HG03060 (cell line): ENCODE measurements at regions not wholly inside any gene's neighbourhood (a gene's known extent, or its start where the extent isn't known, plus 50 kb on each side); places are given as distances from the start of the nearest gene placed in this dataset.

Experiments used
- ATAC-seq: cut with Tn5 transposase; IDR thresholded peaks from one replicate; pipeline ENCODE4 v1.9.1; 2021; ENCODE audit warnings: low read depth, moderate number of reproducible peaks; ENCODE audit not compliant: unreplicated experiment

DNA sequence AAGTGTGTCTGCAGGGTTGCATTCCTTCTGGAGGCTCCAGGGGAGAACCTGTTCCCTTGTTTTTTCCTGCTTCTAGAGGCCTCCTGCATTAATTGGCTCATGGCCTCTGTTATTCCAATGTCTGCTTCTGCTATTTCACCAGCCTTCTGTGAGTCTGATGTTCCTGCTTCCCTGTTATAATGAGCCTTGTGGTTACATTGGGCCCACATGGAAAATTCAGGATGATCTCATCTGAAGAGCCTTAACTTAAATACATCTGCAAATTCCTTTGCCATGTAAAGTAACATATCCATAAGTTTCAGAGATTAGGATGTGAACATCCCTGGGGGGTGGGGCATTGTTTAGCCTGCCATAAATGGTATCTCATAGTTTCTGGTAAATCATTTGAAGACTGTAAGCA is 181.1 kb downstream of the RWDD3 start:
- ATAC-seq: no peak

DNA sequence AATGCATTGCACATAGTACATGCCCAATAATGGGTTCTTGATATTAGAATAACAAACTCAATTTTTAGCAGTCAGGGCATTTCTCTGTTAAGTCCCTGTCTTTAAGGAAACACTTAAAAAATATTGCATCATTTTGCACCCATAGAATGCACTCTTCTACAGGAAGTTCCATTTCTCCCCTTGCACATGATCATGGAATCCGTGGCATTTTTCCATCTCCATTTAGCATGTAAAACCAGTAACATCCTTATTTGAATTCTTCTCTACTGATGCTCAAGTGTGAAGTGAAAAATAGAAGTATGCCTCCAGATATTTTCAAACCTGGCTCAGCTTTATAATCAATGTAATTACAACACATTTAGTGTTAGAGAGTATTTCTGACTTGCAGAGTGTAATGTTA is 192.8 kb downstream of the RWDD3 start:
- no peak for ATAC-seq

DNA sequence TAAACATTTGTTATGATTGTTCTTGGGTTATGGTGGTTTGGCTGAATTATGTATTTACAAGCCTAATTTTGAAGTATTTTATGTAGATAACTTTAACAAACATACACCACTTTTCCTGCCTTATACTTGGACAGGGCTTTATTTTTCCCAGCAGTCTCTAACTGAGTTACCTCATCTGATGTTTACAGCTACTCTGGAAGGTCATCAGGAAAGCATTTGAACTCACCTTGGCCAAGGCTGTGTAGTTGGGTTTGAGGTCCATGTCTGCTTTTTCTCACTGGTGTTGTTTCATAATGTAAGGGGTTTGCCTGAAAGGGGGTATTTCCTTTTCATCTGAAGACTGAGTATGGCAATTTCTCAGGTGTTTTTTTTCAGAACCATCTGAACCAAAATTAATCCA is 193.5 kb downstream of the RWDD3 start:
- ATAC-seq: no peak

- no peak for ATAC-seq
These were observed 197.2 kb downstream of the RWDD3 start for GRCh38 chr1:95431235-95431634.

GRCh38 chr1:95435611-95436010 is 201.6 kb downstream of the RWDD3 start:
- ATAC-seq: no peak

- no peak for ATAC-seq
These were observed 203.0 kb downstream of the RWDD3 start for GRCh38 chr1:95437011-95437410.

- no peak for ATAC-seq
These were observed 203.8 kb downstream of the RWDD3 start for GRCh38 chr1:95437781-95438180.

- ATAC-seq: no peak
These were observed 204.4 kb downstream of the RWDD3 start for GRCh38 chr1:95438218-95438948.

DNA sequence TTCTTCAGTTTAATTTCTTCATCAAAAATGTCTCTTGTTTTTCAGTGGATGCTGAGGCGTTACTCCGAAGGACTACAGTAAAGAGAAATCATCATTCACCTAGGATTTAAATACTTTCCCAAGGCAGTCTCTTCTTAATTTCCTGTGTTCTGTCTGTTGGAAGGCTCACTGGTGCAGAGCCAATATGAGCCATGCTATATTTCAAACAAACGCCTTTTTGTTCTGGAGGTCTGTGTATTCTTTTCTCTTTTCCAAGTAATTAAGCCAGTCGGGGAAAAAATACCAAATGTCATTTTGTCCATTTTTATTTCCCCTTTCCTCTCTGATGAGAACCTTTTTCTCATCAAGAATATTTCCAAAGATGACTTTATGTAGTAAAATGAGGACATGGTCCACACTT is 206.5 kb downstream of the RWDD3 start:
- ATAC-seq: no peak

DNA sequence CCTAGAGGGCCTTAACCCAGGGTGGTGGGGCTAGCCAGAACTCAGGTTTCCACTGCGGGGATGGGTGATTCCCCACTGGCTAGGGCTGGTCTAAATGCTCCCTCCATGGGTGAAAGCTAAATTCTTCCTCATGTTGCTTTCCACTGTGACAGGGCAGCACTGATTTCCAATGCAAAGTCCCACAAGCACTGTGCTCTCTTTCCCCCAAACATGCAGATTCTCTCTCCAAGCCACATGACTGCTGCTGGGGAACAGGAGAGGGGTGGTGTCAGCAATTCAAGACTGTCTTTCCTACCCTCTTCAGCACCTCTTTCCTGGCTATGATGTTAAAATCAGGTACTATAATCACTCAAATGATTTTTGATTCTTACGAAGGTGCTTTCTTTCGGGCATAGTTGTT is 215.5 kb downstream of the RWDD3 start:
- no peak for ATAC-seq

DNA sequence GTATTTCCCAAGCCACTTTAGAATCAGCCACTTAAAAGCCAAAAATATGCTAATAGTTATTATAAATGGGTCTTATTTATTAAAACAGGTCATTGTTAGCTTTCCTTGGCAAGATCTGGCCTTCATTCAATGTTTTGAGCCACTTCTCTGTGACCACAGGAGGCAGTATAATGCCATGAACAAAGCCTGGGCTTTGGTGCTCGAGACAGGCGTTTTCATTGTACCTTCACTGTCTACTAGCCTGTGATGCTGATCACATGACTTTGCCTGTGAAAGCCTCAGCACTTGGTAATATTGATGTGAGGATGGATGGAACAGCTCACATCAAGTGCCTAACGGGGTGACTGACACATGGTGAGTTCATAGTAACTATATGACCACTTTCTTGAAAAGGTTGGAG is 217.0 kb downstream of the RWDD3 start:
- ATAC-seq: no peak

- ATAC-seq: no peak
These were observed 217.9 kb downstream of the RWDD3 start for GRCh38 chr1:95451904-95452303.

DNA sequence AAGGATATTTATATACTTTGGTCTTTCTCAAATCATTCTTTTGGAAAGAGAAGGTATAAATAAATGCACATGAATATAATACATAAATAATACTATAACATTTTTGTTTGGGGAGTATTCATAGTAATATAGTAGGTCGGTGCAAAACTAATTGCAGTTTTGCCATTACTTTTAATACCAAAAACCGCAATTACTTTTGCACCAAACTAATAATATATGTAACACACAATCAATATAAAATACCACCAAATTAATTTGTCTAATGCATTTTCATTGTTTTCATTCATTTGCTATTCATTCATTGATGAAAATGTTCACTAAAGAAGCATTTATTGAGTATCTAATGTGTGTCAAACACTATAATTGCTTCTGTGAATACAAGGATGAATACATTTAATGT is 219.0 kb downstream of the RWDD3 start:
- ATAC-seq: no peak

GRCh38 chr1:95467036-95467435 is 233.0 kb downstream of the RWDD3 start:
- no peak for ATAC-seq

DNA sequence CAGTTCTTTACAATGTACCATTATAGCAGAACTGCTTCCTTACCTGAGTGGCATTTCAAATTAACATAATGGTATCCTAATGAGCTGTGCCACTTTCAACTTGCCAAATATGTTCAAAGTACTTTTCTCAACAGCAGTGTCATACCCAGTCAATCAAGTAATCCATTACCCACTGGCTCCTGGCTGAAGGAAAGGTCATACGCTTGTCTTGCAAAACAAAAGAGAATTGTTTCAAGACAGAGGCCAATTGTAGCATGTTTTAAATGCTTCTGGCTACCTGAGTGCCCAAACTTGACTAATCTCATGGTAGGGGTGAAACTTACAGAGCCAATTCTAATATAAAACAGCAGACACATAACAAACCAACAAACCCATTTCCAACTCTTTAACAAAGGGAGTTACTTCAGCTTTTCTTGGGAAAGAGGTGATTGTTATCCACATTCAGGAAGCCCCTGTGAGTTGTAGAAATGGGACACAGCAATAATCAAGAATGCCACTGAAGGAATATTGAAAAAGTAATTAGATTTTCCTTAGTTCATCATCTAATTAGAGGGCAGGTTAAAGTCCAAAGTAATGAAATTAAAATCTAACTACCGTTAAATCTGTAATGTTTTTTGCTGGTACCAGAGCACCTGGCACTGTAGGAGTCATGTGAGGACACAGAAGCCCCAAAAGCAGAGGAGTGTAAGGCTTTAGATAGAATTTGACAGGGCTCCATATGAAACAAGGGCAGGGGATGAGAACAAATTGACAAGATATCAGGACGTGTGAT is 241.9 kb downstream of the RWDD3 start:
- no peak for ATAC-seq

DNA sequence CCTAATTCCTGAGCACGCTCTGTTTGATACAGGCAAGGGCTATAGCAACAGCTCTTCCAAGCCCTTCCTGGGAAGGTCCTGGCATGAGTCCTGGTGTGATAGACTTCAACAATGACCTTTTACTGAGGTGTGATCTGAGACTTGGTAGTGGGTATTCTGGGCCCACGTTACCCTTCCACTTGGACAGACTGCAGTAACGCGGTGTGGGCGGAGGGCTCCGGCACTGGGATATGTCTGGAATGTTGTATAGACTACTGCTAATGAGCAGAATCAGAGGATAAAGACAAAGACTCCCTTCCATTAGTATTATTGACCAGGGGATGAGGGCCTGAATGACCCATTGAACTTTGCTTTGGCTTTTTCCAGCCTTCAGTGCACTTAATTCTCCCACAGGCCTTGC is 262.3 kb downstream of the RWDD3 start:
- no peak for ATAC-seq

- no peak for ATAC-seq
These were observed 262.8 kb downstream of the RWDD3 start for GRCh38 chr1:95496773-95497172.

GRCh38 chr1:95497566-95497965 is 263.6 kb downstream of the RWDD3 start:
- ATAC-seq: no peak

GRCh38 chr1:95503278-95504030 is 269.4 kb downstream of the RWDD3 start:
- ATAC-seq: no peak

GRCh38 chr1:95504321-95504720 is 270.3 kb downstream of the RWDD3 start:
- ATAC-seq: no peak

- no peak for ATAC-seq
These were observed 272.9 kb downstream of the RWDD3 start for GRCh38 chr1:95506736-95507414.
